Left lobe of liver (tissue), 2 donors: ENCODE measurements at regions not wholly inside any gene's neighbourhood (a gene's known extent, or its start where the extent isn't known, plus 50 kb on each side); places are given as distances from the start of the nearest gene placed in this dataset.
A peak's percentile ranks its signal among the peaks of the same experiment; 100 is the strongest.

Experiments used
- ATAC-seq: fragments of 200-7000 bp; cut with Tn5 transposase; one replicate; pipeline ENCODE4 v1.9.1; 2020; ENCODE audit warnings: mild to moderate bottlenecking, moderate library complexity
- DNase-seq: peaks from one replicate; pipeline ENCODE4 v3.0.0-alpha.2; 2020; ENCODE audit warnings: low spot score
- donor health status: DM: no; HTN: no; CAD: no; lungs with moderate emphysema.
- donor health status: DM: no; HTN: yes; CAD: no.

DNA sequence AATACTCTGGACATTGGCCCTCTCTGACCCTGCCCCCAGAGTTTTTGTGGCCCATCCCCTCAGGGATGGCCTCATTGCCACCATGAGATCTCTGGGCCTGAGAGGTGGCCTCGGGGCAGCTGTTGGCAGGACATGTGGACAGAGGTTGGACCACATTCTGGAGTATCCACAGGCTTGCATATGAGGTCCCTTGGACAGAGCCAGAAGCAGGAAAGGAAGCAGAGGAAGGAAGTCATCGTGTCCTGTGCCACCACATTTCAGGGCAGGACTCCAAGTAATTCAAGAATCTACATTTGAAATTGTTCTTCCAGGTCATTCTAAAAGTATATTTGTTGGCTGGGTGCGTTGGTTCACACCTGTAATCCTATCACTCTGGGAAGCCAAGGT, 95.9 kb upstream of the PPP2R5A start:
- DNase-seq: no peak
- ATAC-seq: peak; percentile 51

DNA sequence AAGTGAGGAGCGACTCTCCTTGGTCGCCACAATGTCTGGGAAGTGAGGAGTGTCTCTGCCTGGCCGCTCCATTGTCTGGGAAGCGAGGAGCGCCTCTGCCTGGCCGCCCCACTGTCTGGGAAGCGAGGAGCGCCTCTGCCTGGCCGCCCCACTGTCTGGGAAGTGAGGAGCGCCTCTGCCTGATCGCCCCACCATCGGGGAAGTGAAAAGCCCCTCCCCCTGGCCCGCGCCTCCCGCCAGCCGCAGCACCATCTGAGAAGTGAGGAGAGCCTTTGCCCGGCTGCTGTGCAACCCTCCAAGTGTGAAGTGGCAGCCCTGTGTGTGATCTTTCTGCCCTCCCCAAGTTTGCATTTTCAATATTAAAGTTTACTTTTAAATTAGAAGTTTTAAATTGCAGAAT, 95.0 kb upstream of the PPP2R5A start:
- ATAC-seq (no peak), DNase-seq (no peak)

DNA sequence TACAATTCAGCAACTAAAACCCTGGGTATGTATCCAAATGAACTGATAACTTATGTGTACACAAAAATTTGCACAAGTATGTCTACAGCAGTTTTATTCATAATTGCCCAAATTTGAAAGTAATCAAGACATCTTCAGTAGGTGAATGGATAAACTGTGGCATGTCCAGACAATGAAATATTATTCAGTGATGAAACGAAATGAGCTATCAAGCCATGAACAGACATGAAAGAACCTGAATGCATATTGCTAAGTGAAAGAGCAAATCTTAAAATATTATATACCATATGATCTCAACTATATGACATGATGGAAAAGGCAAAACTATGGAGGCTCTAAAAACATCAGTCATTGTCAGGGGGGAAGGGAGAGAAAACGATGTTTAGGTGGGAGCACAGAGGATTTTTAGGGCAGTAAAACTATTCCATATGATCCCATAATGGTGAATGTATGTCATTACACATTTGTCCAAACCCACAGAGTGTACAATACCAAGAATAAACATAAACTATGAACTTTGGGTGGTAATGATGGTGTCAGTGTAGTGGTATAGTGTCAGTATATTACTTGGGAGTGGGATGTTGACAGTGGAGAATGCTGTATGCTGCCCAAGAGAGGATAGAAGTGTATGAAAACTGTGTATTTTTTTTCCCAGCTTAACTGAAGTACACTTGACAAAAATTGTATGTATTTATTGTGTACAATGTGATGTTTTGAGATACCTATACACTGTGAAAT, 92.8 kb upstream of the PPP2R5A start:
- no peak for DNase-seq

DNA sequence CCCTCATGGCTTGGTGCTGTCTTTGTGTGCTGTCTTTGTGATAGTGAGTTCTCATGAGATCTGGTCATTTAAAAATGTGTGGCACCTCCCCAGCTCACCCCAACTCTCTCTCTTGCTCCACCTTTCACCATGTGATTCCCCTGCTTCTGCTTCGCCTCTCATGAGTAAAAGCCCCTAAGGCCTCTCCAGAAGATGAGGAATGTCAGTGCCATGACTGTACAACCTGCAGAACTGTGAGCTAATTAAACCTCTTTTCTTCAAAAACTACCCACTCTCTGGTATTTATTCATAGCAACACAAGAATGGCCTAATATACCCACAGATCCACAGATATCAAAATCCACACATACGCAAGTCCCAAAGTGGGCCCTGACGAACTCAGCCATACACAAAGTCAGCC, 88.9 kb upstream of the PPP2R5A start:
- no peak for DNase-seq
- no peak for ATAC-seq

More for the DNA sequence above, 92.8 kb upstream of the PPP2R5A start:
- no peak for ATAC-seq

DNA sequence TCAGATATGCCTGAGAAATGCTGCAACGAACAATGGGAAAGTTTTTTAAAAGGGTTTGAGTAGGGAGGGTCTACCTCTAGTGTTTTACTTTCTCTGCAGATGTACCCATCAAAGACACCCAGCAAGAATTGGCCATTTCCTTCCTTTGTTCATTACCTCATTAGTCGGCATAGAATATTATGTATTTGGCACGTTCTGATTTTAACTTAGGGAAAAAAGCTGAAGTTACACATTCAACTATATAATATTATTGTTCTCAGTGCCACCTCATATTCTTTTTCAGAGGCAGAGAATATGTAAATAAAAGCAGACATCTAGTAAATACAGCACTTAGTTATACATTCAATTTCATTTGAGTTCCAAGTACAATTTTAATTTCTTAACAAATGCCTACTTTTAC, 83.7 kb upstream of the PPP2R5A start:
- no peak for DNase-seq
- ATAC-seq: no peak

DNA sequence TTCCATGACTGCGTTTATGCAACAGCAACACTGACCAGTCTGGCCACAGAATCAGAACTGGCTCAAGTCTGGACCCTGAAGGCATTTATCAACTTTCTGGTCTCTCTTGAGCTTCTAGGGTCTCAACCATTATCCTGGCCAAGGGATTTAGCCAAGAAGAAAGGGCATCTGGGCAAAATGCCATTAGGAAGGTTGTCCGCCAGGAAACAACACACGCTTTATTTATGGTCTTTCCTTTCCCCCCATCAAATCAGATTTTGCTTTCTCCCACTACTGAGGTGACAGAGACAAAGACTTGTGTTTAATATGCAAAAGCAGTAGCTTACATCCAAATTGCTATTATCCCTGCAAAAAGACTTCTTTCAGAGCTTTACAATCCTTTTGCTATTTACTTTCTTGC, 81.6 kb upstream of the PPP2R5A start:
- no peak for ATAC-seq
- DNase-seq: no peak

DNA sequence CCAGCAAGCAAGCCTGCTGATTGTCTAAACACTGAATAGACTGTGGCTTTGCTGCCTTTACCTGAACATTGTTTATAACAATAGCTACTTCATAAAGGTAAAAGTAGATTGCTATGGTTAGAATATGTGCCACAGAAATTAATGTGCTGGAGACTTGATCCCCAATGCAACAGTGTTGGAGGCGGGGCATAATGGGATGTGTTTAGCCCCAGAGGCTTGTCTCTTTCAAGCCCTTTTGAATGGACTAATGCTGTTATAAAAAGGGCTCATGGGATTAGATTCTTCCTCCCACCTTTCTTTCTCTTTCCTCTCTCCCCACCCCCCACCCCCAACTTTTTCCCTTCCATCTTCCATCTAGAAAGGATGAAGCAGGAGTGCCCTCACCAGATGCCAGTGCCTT, 80.2 kb upstream of the PPP2R5A start:
- ATAC-seq (no peak), DNase-seq (no peak)

DNA sequence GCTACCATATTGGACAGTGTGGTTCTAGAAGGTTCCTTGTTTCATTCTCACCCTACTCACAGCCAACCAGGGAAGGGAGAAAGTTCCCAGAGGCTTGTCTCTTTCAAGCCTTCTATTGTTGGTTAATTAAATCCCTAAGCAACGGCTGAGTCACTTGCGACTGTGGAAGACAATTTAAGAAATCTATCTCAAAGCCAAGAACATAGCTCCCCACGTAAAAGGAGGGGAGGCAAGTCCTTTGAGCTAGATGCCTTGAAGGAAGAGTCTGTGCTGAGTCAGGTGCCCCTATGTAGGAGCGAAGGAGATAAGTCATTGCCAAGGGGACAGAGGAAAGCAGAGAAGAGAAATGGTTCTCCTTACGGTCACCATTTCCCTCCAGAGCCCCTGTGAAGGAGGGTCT, 79.4 kb upstream of the PPP2R5A start:
- DNase-seq (no peak), ATAC-seq (no peak)

DNA sequence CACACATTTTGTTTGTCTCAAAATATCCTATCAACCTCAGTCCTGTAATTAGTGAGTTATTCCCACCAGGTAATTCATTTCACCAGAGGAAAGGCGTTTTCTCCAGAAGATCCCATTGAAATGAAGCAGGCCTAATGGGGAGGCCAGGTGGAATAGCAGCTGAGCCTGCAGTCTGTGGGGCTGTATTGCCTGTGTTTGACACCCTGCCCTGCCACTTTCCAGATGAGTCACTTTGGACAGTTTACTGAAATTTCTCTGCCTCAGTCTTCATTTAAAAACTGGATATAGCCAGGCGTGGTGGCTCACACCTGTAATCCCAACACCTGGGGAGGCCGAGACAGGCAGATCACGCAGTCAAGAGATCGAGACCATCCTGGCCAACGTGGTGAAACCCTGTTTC, 78.1 kb upstream of the PPP2R5A start:
- ATAC-seq: no peak
- no peak for DNase-seq

DNA sequence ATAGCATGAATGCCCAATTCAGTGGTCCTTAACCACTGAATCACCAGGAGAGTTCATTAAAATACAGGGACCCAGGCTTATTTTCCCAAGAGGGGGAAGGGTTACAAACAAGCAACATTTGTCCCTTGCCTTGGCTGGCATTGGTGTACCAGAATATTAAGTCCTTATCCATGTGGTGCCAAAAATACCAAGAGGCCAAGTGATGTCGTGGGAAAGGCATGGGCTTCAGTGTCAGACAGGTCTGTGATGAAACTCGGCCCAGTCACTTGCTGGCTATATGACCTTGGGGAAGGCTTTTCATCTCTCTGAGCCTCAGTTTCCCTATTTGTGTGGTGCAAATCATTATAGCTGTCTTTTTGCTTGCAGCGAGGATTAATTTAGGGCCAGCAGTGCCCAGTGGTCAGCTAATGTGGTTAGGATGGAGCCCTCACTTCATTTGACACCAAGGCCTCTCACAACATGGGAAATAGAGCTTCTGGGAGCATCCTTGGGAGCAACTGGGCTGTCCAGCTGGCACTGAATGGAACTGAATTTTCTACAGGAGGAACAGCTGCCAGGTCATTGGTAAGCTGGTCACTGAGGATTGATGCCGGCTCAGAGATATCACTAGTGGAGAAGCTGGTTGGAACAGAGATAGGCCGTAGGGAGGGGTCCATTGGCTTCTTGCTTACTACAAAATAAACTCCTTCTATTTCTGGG, 77.2 kb upstream of the PPP2R5A start:
- ATAC-seq (no peak), DNase-seq (no peak)

DNA sequence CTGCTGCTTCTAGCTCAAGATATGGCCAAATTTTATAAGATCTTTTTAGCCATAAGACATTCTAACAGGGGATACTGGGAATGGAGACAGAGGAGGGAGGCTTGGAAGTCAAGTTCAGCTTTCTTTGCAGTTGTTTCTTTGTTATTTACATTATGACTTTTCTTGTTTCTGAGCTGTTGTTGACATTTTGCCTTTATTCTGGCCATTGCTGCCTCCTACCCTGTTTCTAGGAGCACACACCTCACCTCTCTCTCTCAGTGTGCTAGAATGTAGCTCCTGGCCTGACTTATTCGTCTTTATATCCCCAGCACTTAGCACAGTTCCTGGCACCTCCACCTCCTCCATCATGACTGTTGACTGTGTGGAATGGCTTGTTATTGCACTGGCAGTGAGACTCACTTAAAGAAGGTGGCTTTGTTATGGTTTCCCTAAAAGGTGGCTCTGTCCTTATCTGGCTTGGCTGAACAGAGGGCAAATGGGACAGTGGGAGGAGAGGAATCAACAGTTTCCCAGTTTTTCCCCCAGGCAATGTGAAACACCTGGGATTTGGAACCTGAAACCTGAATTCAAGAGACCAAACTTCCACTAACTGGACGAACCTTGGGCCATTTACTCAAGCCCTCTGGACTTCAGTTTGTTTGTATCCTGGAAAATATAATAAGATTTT, 76.1 kb upstream of the PPP2R5A start:
- DNase-seq: no peak
- ATAC-seq: no peak

DNA sequence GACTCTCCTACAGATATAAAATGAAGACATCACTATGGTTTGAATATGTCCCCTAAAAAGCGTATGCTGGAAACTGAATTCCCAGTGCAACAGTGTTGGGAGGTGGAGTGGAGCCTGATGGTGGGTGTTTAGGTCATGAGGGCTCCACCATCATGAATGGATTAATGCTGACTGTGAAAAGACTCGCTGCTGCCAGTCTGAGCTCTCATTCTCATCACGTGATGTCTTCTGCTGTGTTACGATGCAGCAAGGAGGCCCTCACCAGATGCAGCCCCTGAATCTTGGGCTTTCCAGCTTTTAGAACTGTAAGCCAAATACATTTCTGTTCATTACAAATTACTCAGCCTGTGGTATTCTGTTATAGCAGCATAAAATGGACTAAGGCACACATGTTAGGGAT, 73.8 kb upstream of the PPP2R5A start:
- DNase-seq (no peak), ATAC-seq (no peak)

DNA sequence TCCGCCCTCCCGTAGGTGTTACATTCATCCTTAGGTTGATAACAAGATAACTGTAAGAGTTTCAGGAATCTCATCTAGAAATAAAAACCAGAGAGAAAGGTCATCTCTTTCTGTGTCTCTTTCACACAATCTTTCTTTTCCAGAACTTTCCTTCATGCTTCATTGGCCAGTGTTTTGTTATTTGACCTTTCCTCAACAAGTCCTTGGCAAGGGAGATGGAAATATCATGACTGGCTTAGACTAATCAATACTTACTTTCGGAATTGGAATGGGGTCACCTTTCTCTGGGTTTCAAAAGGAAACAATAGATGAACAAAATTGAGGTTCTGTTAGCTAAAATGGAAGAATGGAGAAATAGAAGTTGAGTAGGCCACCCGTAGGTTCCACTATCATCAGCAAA, 72.9 kb upstream of the PPP2R5A start:
- peak; percentile 57 for ATAC-seq
- DNase-seq: no peak

DNA sequence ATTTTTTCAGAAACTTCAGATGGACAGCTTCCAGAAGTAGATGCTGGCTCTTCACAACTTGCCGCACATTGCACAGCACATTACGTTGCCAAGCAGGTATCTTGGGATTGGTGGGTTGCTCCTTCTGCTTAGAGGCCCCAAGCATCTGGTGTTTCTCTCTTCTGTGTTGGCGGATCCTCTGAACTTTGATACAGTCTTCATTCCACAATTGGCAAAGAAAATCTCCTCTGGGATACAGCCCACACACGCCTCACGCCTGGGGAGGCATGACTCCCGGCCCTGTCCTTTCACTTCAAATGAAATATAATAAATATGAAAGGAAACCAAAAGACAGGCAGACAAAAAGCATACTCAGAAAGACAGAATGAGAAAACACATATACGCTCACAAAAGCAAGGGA, 72.3 kb upstream of the PPP2R5A start:
- ATAC-seq: peak; percentile 45

DNA sequence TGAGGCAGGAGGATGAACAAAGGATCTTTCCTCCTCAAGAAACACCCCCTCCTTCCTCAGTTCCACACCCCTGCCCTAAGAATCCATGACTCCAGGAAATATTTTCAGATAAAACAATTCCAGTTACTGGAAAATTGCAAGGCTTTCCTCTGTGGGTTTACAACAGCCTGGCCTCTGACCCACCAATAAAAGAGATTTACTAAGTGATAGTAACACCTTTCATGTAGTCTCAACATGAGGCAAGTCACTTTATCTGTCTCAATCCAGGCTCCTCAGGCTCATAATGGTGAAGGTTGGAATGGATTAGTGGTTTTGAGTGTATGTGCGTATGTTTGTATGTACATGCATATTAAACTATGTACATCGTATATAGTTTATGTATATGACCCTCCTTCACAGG, 71.4 kb upstream of the PPP2R5A start:
- no peak for ATAC-seq
- no peak for DNase-seq

More for the DNA sequence above, 72.3 kb upstream of the PPP2R5A start:
- DNase-seq: no peak

DNA sequence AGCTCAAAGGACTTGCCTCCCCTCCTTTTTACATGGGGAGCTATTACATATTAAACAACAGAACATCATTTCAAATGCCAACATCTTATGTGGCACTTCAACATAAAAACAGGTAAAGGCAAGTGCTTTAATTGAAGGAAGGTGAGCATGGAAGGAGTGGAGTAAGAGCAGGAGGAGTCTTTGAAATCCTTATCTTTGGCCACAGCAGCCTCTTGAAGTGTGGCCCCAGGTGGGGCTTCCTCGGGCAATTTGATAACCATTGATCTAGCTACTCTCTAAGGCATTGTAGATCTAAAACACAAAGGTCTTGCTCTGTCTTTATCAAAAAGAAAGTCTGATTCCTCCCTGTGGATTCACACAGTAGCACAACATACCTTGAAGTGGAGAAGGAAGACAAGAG, 70.9 kb upstream of the PPP2R5A start:
- ATAC-seq (no peak), DNase-seq (no peak)

DNA sequence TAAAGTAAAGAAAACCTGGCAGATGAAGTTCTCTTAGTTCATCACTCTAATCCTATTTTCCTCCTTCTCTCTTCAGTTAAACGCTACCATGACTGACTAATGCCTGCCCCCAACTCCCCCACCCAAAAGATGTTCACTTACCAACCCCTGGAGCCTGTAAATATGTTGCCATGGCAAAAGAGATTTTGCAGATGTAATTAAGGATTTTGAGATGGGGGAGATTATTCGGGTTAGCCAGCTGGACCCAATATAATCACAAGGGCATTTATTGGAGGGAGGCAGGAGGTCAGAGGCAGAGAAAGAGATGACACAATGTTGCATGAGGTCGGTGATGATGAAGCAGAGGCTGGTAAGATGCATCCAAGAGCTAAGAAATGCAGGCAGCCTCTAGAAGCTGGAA, 69.3 kb upstream of the PPP2R5A start:
- ATAC-seq (no peak), DNase-seq (no peak)

DNA sequence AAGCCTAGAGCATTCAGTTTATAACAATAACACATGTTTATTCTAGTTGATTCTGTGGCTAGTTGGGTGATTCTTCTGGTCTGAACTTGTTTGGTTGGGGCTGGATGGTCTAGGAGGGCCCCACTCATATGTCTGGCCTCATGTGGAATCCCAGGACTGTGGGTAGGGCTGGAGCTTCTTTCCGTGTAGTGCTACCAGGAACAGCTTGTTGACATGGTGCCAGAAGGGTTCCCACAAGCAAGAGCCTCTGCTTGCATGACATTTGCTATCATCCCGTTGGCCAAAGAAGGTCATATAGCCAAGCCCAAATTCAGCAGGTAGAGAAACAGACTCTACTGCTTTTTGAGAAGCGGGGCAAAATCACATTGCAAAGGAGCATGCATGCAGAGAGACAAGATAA, 67.6 kb upstream of the PPP2R5A start:
- ATAC-seq (no peak), DNase-seq (no peak)

DNA sequence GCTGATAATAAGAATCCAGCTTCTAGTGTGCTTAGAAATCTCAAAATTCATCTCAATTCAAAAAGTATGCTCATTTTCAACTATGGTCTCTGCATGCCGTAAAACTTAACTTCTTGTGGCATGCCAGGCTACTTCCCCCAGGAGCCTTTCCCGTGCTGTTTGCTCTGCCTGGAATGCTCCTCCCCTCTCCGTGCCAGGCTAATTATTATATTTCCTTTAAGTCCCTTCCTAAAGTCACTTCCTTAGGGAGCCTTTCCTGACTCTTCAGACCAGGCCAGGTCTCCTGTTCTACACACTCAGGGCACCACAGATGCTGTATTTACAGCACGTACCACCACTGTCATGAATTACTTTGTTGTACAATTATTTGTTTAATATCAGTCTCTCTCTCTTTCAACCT, 67.1 kb upstream of the PPP2R5A start:
- ATAC-seq (no peak), DNase-seq (no peak)

DNA sequence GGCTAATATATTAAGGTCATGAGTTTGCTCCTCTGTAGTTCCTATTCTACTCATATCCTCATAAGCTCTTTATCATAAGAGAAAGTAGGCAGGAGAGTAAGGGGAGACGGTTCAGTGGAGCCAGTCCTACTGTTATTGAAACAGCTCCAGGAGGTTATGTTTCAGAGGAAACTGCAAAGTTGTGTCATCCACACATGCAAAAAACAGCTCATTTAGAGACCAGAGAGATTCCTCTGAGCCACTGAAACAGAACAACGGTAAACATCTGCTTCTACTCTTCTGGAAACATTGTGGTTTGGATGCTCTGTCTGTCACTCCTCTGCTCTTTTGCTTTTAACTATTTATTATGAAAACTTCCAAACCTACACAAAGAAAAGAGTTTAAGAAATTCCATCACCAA, 66.3 kb upstream of the PPP2R5A start:
- DNase-seq (no peak), ATAC-seq (no peak)

DNA sequence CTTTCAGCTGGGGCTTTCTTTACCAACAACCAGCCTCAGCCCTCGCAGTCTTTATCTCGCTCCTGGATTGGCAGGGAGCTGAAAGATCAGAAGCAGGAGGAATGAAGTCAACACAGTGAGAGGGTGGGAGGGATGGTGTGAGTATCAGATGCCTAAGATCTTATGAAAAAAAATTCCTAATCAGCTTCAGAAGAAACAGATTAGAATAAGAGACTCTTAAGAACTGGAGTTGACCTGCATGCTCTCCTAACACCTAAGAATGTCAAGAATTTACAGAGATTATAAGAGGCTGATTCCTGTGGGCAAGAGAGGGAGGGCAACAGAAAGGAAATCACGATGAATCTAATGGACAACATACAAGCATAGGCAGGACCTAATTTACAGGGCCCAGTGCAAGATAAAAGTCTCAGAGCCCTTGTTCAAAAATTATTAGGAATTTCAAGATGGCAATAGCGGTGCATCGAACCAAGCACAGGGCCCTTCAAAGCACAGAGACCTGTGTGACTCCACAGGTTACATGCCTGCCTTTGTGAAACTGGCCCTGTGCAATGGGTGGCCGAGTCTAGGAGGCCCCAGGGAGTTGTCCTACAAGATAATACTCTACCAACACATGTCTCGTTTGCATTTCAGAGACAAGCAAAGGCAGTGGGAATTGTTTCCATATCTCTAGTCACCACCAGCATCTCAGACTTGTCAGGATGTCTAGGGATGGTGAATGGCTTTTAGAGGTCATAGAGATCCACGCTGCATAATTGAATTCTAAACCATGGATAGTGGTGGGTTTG, 65.3 kb upstream of the PPP2R5A start:
- DNase-seq: no peak
- ATAC-seq: no peak

DNA sequence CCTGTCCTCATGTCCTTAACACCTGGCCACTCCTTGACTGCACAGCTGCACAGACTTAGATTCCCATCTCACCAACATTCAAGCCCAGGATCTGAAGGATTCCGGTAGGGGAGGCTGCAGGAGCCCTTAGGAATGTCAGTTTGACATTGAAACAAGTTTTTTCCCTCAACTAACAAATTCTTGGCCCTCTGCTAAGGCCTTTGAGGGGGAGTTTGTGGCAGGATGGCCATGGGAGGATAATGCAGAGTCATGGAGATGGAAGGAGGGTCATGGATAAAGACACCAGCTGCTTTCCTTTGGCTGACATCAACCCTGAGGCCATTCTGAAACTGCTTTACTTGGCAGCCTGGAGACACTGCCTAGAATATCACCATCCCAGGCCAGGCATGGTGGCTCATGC, 63.4 kb upstream of the PPP2R5A start:
- DNase-seq: no peak

More for the DNA sequence above, 63.4 kb upstream of the PPP2R5A start:
- no peak for ATAC-seq
